MCF 10A (cell line): ENCODE measurements at regions not wholly inside any gene's neighbourhood (a gene's known extent, or its start where the extent isn't known, plus 50 kb on each side); places are given as distances from the start of the nearest gene placed in this dataset.
"Not testable (repeated sequence)": the region's sequence is repeated elsewhere in the genome, so short reads cannot be mapped to it uniquely, and the experiment has no call there.

Source experiments
- BruUV-seq: library from RNA; stranded (reverse); fragments of 400-500 nt; replicated peaks from 2 replicates; lab custom pipeline; 2021; lab: Mats Ljungman, UMichigan
- CTCF ChIA-PET: fragments of 300-600 bp; sonication (Branson Sonifier 250); formaldehyde crosslinking; extraction: SDS; loops from one replicate; lab custom pipeline; 2021; ENCODE audit warnings: antibody characterized with exemption, inconsistent platforms; lab: Yijun Ruan, JAX
- POLR2A ChIA-PET: fragments of 300-600, 350-650 bp; sonication (Branson Sonifier 250); formaldehyde crosslinking; extraction: SDS; loops from one replicate; lab custom pipeline; 2020; ENCODE audit warnings: antibody characterized with exemption, inconsistent platforms; lab: Yijun Ruan, JAX
- DNase-seq: peaks from one replicate; pipeline ENCODE4 v3.0.0-alpha.2; 2018; ENCODE audit not compliant: unreplicated experiment
- H3K27ac Mint-ChIP-seq: one replicate; pipeline ENCODE4 v1.8.0; 2022; ENCODE audit warnings: mild to moderate bottlenecking, low read depth, mixed read lengths; ENCODE audit not compliant: unreplicated experiment
- H3K27me3 Mint-ChIP-seq: one replicate; pipeline ENCODE4 v1.8.0; 2022; ENCODE audit warnings: mixed read lengths; ENCODE audit not compliant: insufficient read depth, unreplicated experiment
- H3K36me3 Mint-ChIP-seq: one replicate; pipeline ENCODE4 v1.8.0; 2022; ENCODE audit warnings: mild to moderate bottlenecking, moderate library complexity, mixed read lengths; ENCODE audit not compliant: insufficient read depth, unreplicated experiment
- H3K4me1 Mint-ChIP-seq: one replicate; pipeline ENCODE4 v1.8.0; 2022; ENCODE audit warnings: mixed read lengths; ENCODE audit not compliant: insufficient read depth, unreplicated experiment
- H3K4me3 Mint-ChIP-seq: one replicate; pipeline ENCODE4 v1.8.0; 2022; ENCODE audit warnings: mild to moderate bottlenecking, moderate library complexity, mixed read lengths; ENCODE audit not compliant: unreplicated experiment
- H3K9me3 Mint-ChIP-seq: one replicate; pipeline ENCODE4 v1.8.0; 2022; ENCODE audit warnings: mixed read lengths; ENCODE audit not compliant: unreplicated experiment
- CTCF ChIP-seq: fragments of 200-600 bp; IDR thresholded peaks from one replicate; pipeline ENCODE4 v1.8.0; 2022; ENCODE audit warnings: antibody characterized with exemption, mild to moderate bottlenecking; ENCODE audit not compliant: unreplicated experiment
- intact Hi-C: fragments of 100-400 bp; cut with micrococcal nuclease; formaldehyde crosslinking; loops from 2 replicates; pipeline ENCODE4 v1.14.1; 2022

GRCh38 chr6:170003027-170003426 is 251.6 kb downstream of the ERMARD start:
- CTCF ChIA-PET, result no interaction called here
- H3K27me3 Mint-ChIP-seq, result peaks cover 12% of the 10 kb centered on the region
- POLR2A ChIA-PET, result no interaction called here
- H3K36me3 Mint-ChIP-seq, result peaks cover 2% of the 10 kb centered on the region
- peaks cover 24% of the 10 kb centered on the region for H3K9me3 Mint-ChIP-seq
- no peak overlapping the region for H3K4me3 Mint-ChIP-seq
- no peak for TF ChIP-seq CTCF
- intact Hi-C loops, result no loop called here
- BruUV-seq, result no TSS peak
- DNase-seq, result no peak
- no peak overlapping the region for H3K27ac Mint-ChIP-seq
- no peaks in the 10 kb centered on the region for H3K4me1 Mint-ChIP-seq

GRCh38 chr6:170001782-170002181 is 250.4 kb downstream of the ERMARD start:
- peaks cover 12% of the 10 kb centered on the region for H3K27me3 Mint-ChIP-seq
- DNase-seq, H3K4me1 Mint-ChIP-seq, H3K36me3 Mint-ChIP-seq, POLR2A ChIA-PET, H3K4me3 Mint-ChIP-seq, BruUV-seq, H3K27ac Mint-ChIP-seq, intact Hi-C loops: not testable (repeated sequence)
- CTCF ChIA-PET, result interaction anchor here (0.6 kb wide), 1 partner anchor 148 kb away, joined by 3 read pairs; no protein-coding TSS in a partner anchor
- H3K9me3 Mint-ChIP-seq, result peaks cover 24% of the 10 kb centered on the region

- no peak for DNase-seq
- H3K27ac Mint-ChIP-seq, result no peak overlapping the region
- ChIA-PET CTCF (interaction anchor here (1.5 kb wide), 1 partner anchor 20 kb away, joined by 3 read pairs; no protein-coding TSS in a partner anchor), POLR2A (no interaction called here)
- H3K9me3 Mint-ChIP-seq, result peaks cover 19% of the 10 kb centered on the region
- intact Hi-C loops, result no loop called here
- peaks cover 5% of the 10 kb centered on the region for H3K27me3 Mint-ChIP-seq
- no peak for TF ChIP-seq CTCF
- no TSS peak for BruUV-seq
- peaks cover 5% of the 10 kb centered on the region for H3K36me3 Mint-ChIP-seq
- no peaks in the 10 kb centered on the region for H3K4me1 Mint-ChIP-seq
- H3K4me3 Mint-ChIP-seq, result no peak overlapping the region
Measured at GRCh38 chr6:170000071-170000843, 248.8 kb downstream of the ERMARD start.

- TF ChIP-seq CTCF, result no peak
- Mint-ChIP-seq H3K4me1 (no peaks in the 10 kb centered on the region), H3K4me3 (no peak overlapping the region), H3K27me3 (no peaks in the 10 kb centered on the region), H3K36me3 (peaks cover 5% of the 10 kb centered on the region), H3K27ac (no peak overlapping the region), H3K9me3 (peaks cover 15% of the 10 kb centered on the region)
- POLR2A ChIA-PET, result no interaction called here
- intact Hi-C loops, result no loop called here
- no peak for DNase-seq
- CTCF ChIA-PET, result interaction anchor here (0.6 to 1.5 kb wide), 2 partner anchors 21 to 196 kb away, joined by 3 read pairs; no protein-coding TSS in a partner anchor
- no TSS peak for BruUV-seq
Measured at GRCh38 chr6:169999367-169999766, 247.9 kb downstream of the ERMARD start.
